Activated CD8-positive, alpha-beta memory T cell treated with anti-CD3 and anti-CD28 coated beads, Interleukin-2, amount 50 U/mL, for 24 hours (primary cell): ENCODE measurements at regions not wholly inside any gene's neighbourhood (a gene's known extent, or its start where the extent isn't known, plus 50 kb on each side); places are given as distances from the start of the nearest gene placed in this dataset.
"Not testable (repeated sequence)": the region's sequence is repeated elsewhere in the genome, so short reads cannot be mapped to it uniquely, and the experiment has no call there.

Source experiments
- DNase-seq: peaks from one replicate; pipeline ENCODE4 v3.0.0-alpha.2; 2020; ENCODE audit errors: extremely low read depth

GRCh38 chr9:89837934-89838310 is 233.1 kb downstream of the GADD45G start:
- no peak for DNase-seq

- no peak for DNase-seq
Measured at GRCh38 chr9:89838621-89839020, 233.8 kb downstream of the GADD45G start.

GRCh38 chr9:89839449-89839848 is 234.6 kb downstream of the GADD45G start:
- no peak for DNase-seq

GRCh38 chr9:89839952-89840351 is 235.1 kb downstream of the GADD45G start:
- no peak for DNase-seq

- no peak for DNase-seq
Measured at GRCh38 chr9:89841456-89841855, 236.6 kb downstream of the GADD45G start.

GRCh38 chr9:89842267-89842768 is 237.5 kb downstream of the GADD45G start:
- DNase-seq: no peak

DNA sequence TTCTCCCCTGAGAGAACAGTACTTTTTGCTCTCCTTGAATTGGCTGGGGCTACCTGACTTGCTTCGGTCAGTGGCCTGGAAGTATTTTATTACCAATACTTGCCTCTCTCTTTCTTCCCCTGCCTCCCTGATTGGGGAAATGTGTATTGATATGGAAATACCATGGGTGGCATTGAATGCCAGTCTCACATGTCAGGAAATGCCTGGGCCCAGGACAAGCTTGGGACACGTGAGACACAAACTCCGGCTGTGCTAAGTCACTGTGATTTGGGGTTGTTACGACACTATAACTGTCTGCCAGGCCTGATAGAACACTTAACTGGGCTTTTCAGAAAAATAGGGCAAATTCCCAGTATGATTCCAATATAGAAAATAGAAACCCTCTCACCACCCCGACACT is 238.3 kb downstream of the GADD45G start:
- DNase-seq: no peak

GRCh38 chr9:89843591-89843990 is 238.8 kb downstream of the GADD45G start:
- no peak for DNase-seq

- no peak for DNase-seq
Measured at GRCh38 chr9:89844075-89844474, 239.3 kb downstream of the GADD45G start.

- DNase-seq: no peak
Measured at GRCh38 chr9:89844535-89844934, 239.7 kb downstream of the GADD45G start.

DNA sequence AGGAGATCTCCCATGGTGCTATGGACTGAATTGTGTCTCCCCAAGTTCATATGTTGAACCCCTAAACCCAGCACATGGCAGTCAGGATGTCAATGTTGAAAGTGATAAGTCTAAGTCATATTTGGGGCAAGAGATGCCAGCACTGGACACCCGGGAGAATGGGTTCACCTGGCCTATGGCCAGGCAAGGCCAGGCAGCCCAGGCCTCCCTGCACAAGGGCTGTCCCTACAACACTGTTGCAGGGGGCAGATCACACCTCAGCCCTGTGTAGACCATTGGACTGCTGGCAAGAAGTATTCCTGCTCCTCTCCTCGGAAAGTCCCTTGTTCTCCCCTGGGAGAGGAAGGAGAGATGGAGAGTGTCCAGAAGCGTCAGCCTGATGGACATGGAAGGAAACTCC is 240.5 kb downstream of the GADD45G start:
- DNase-seq: no peak

DNA sequence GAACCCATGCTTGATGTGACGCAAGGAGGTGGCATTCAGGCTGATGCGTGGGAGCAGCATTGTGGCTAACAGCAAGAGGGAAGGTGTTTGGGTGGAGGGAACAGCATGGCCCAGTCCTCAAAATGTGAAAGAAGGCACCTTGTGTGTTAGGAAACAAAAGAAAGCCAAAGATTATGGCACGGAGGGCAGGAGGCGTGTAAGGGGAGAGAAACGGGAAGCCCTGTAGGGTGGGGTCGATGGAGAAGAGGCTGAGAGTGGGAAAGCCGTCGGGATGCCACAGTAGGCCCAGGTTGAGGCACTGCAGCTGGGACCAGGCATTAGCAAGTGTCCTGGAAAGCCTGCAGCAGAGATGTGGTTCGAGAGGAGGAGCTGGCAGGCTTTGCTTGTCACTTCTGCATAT is 241.1 kb downstream of the GADD45G start:
- DNase-seq: no peak

DNA sequence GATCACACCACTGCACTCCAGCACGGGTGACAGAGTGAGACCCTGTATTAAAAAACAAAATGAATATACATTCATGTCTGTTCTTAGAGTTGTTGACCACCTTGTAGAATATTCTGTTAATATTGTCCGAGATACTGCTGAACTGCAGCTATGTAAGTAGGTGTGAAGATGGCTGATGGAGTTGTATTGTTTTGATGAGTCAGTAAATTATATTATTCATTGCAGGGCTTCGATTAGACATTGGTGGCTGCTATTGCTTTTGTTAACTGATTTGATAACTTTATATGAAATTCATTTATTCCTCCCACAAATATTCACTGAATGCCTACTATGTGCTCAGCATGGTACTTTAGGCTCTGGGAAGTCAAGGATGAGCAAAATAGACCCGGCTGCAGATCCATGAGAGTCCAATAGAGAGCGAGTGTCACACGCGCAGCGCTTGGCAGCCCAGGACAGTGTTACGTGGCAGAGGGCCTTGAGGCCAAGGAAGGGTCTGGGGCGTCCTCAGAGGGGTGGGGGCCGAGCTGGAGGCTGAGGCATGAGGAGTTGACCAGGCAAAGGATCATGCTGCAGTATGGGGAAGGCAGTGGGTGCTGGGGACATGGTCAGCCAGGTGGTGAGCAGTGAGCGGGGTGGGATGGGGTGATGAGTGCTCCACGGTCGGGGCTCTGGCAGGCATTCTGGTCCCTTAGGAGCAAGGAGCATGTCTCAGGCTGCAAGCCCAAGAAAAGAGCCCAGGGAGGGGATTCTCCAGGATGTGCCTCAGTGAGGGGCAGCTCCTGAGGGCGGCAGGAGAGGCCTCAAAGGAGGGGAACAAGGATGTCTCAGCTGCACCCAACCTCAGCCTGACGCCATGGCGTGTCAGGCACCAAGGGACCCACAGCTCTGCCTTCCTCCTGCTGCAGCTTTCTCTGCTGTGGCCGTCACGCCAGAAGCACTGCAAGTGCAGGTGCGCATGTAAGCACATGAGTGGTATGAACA is 243.5 kb downstream of the GADD45G start:
- no peak for DNase-seq

GRCh38 chr9:89849096-89849495 is 244.3 kb downstream of the GADD45G start:
- DNase-seq: no peak

DNA sequence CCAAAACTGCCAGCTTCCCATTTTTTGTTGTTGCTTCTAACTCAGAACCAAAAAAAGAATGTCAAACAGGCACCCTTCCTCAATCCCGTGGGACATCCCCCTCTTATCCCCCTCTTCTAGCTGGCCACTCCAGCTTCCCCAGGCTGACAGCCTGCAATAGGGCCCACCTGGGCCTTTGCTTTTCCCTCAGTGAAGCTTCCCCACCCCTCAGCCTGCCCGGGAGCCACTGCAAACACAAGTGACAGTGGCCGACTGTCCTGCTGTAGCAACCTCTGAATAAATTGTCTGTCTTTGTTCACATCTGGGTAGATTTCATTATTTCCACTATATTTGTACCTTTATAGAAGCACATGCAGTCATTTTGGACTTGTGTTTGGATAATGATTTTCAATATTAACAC is 245.3 kb downstream of the GADD45G start:
- no peak for DNase-seq

GRCh38 chr9:89850631-89851325 is 246.0 kb downstream of the GADD45G start:
- no peak for DNase-seq

DNA sequence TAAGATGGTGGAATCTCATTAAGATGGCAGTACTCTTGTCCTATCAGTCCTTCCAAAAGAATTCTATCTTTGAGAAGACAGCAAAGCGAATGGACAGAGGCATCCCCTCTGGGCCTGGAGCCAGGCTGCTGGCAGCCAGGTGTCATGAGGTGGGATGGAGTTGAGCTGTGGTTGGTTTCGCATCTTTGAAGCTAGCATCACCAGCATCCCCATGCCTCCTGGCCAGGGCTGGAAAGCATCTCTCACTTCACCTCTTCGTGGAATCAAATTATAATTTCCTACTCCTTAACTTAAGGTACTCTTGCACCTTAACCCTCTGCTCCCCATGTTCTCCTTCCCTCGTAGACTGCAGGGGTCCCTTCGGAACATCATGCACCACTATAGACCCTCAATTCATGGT is 248.3 kb downstream of the GADD45G start:
- DNase-seq: no peak

- no peak for DNase-seq
Measured at GRCh38 chr9:89853931-89854330, 249.1 kb downstream of the GADD45G start.

- no peak for DNase-seq
Measured at GRCh38 chr9:89854715-89855475, 250.1 kb downstream of the GADD45G start.

- DNase-seq: not testable (repeated sequence)
Measured at GRCh38 chr9:89856296-89856695, 251.5 kb downstream of the GADD45G start.

- DNase-seq: not testable (repeated sequence)
Measured at GRCh38 chr9:89856950-89857349, 252.1 kb downstream of the GADD45G start.

GRCh38 chr9:89859842-89860241 is 255.0 kb downstream of the GADD45G start:
- DNase-seq: not testable (repeated sequence)
